ENCODE measurements at regions not wholly inside any gene's neighbourhood (a gene's known extent, or its start where the extent isn't known, plus 50 kb on each side); places are given as distances from the start of the nearest gene placed in this dataset.

DNA sequence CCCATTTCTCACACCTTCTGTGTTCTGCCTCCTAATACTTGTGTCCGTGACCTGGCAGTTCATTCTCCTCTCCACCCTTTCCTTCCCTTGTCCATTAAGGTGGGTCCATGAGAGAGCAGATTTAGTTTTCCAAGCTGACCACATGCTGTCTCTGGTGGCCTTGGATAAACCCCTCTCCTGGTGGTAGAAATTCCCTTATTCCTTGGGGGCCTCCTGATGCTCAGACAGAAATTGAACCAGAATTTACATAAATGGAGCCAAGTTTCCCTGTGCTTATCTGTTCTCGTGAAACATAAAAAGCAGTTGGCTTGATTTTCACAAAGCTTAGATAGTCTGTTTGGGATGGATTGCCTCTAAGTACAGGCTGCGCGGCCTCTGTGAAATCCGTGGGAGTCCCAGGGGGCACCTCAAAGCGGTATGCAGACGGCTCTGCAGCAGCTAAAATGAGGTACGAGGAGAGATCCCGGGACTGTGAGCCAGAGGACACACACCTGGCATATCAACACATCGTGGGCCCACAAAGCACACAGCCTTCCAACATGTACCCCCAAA lies 101.0 kb upstream of the NMNAT3 start:
- DNase-seq: no peak

- DNase-seq: no peak
Measured at GRCh38 chr3:139774560-139775302, 97.0 kb upstream of the NMNAT3 start.

- no peak for DNase-seq
Measured at GRCh38 chr3:139772539-139773500, 95.0 kb upstream of the NMNAT3 start.

DNA sequence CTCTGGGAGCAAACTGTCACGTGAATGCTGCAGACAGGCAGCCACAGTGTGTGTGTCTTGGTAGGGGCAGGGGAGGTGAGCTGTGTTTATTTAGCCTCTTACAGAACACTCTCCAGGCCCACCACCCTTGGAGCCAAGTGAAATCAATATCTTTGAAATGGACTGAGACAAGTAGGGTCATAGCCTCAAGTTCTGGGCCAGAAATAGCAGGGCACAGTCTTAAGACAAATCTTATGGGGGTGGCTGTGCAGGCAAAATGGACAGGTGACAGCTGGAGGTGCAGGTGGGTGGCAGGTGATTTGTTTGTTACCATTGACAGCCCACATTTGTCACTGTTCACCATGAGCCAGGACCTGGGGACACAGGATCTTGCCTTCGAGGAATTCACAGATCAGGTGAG lies 93.6 kb upstream of the NMNAT3 start:
- DNase-seq: no peak

- DNase-seq: no peak
Measured at GRCh38 chr3:139770577-139770976, 92.8 kb upstream of the NMNAT3 start.

- no peak for DNase-seq
Measured at GRCh38 chr3:139769796-139770195, 92.0 kb upstream of the NMNAT3 start.

DNA sequence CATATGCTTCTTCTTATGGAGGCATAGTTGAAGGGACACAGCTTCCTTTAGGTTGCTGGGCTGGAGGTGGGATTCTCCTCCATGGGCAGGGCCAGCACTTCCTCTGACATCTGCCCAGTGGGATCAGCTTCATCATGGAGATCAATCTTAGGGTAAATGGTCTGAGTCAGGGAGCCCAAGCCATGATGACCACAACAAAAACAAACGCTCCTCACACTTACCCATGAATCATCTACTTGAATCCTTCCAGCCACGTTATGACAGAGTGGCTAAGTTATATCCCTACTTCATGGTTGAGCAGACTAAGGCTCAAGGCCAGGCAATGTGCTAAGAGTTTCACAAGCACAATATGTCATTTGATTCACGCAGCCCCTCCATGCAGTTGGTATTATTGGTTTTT lies 87.2 kb upstream of the NMNAT3 start:
- no peak for DNase-seq

GRCh38 chr3:139764069-139764905 lies 86.5 kb upstream of the NMNAT3 start:
- no peak for DNase-seq

DNA sequence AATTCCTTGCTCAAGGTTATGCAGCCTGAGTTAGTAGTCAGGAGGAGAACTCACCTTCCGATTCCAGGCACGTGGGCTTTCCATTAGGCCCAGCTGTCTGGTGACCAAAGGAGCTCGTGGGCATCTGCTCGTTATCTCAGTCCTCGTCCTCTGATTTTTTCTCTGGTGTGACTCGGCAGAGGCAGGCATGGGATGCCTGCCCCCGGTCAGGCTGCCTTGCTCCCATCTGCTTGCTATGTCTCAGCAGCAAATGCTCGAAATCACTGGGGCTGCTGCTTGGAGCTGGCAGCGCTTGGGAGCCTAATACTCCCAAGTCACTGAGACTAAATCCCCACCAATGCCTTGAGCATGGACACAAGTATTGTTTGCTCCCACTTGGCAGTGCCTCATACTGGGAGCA lies 84.5 kb upstream of the NMNAT3 start:
- no peak for DNase-seq

GRCh38 chr3:139759470-139759869 lies 81.7 kb upstream of the NMNAT3 start:
- no peak for DNase-seq

GRCh38 chr3:139758654-139759291 lies 81.0 kb upstream of the NMNAT3 start:
- no peak for DNase-seq

GRCh38 chr3:139757448-139758030 lies 79.8 kb upstream of the NMNAT3 start:
- DNase-seq: no peak

DNA sequence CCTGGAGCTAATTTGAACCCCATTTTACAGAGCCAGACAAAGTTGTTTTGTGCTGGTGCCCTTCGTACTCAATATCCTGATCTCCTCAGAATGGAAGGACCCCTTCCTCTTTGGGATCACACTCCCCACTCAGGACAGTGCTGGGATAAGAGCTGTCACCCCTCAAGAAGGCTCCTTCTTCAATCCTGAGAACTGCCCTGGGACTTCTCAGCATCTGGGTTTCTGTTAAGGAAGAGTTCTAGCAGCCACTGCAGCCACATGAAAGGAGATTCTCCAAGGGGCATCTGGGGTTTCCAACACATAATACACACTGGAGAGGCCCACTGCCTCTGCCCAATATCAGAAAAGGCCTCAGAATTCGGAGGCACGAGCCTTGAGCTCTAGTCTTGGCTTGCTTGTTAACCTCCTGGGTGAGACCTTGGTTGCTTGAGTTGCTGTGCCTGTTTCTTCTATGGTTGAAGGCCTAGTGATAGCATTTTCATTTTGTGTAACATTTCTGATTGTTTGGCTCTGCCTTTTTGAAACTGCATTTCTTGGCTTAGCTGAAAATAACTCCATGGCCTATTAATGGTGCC lies 78.8 kb upstream of the NMNAT3 start:
- DNase-seq: no peak

DNA sequence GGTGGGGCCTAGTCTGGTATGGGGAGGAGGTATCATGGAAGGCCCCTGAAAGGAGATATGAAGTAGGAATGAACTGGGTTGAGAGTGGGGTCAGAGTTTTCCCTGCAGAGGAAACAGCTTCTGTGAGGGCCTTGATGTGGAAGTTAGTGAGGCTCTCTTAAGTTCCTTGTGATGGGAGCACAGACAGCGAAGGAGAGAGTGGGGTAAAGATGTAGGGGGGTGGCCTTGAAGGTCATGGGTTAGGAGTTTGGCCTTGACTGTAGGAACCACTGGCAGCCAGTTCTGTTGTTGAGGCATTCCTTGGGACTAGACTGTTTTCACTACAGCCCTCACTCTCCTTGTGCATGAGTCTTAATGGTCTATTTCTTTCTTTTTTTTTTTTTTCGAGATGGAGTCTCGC lies 77.8 kb upstream of the NMNAT3 start:
- DNase-seq: no peak

DNA sequence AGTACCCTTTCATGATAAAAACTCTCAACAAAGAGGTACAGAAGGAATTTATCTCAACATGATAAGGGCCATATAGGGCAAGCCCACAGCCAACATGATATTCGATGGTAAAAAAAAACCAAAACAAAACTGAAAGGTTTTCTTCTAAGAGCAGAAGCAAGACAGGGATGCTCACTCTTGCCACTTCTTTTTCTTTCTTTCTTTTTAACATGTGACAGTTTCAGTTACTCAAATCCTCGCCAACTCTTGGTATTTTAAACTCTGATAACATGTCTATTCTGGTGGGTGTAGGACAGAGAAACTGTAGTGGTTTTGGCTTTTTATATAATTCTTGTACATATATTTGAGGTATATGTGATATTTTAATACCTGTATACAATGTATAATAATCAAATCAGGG lies 74.0 kb upstream of the NMNAT3 start:
- DNase-seq: no peak

DNA sequence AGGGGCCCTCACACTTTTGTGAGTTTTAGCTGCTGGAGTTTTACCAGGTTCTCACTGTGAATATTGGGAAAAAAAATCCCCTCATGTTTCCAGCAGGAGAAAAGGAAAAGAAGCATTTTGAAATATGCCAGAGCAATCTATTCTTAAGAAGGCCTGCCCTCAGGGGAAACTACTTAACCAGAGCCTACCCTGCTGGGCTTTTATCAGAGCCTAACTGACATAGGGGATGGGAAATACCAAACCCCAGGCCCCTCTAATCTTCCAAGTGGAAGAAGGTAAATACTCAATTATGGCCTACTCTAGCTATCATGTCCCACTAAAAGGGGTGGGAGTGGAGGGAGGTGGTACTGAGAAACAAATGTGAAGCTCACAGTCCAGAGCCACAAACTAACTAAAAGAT lies 68.7 kb upstream of the NMNAT3 start:
- DNase-seq: no peak

- no peak for DNase-seq
Measured at GRCh38 chr3:139745831-139746230, 68.1 kb upstream of the NMNAT3 start.

DNA sequence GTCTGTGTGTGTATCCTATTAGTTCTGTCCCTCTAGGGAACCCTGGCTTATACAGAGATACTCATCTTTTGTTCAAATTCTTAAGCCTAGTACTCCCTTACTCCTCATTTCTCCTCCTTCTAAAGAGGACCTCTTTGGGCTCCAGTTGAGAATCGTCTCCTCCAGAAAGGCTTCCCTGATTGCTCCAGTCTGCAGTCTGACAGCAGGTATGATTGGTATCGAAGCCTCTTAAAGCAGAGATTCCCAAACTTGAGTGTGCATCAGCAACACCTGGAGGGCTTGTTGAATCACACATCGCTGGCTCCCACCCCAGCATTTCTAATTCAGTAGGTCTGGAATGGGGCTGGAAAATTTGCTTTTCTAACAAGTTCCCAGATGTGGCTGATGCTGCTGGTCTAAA lies 60.9 kb upstream of the NMNAT3 start:
- no peak for DNase-seq

DNA sequence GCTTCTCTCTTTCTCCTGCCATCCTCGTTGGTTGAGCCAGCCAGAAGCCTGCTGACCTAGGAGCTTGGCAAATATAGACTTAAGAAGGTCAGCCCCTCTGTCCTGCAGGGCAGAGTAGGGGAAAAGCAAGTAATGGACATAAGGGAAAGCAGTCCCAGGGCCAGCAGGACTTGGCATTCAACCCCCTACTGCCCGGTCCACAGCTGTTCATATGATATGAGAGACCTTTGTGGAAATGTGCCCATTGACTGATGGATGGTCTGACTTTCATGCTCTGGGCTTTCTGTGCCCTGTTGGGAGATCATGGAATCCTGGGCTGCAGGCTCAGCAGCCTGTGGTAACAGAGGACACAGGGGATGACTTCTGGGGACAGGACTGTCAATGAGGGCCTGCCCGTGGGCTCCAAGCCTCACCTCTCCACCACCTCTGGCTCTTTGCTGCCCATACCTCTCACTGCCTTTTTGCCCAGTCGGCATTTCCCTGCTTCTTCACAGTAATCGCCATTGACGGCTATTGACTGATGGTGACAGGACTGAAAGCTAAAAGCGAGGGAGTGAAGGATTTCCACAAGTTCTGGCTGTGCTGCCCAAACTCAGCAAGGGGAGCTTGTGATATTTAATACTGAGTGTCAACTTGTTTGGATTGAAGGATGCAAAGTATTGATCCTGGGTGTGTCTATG lies 60.0 kb upstream of the NMNAT3 start:
- no peak for DNase-seq

DNA sequence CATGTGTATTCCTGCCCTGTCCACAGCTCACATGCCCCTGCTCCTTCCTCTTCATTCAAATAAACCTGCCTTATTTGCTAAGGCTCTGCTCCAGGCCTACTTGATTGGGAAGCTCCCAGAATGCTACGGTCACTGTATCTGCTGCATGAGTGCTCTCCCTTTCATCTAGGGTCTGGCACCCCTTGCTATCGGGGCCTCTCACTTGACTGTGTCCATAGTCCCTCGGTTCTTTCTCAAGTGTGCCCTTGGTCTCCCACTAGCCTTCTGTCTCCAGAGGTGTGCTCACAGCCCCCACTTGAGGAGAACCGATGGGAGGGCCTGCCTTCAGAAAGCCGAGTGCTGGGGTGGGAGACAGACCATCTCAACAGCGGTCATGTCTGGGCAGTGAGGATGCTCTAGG lies 57.4 kb upstream of the NMNAT3 start:
- DNase-seq: no peak

DNA sequence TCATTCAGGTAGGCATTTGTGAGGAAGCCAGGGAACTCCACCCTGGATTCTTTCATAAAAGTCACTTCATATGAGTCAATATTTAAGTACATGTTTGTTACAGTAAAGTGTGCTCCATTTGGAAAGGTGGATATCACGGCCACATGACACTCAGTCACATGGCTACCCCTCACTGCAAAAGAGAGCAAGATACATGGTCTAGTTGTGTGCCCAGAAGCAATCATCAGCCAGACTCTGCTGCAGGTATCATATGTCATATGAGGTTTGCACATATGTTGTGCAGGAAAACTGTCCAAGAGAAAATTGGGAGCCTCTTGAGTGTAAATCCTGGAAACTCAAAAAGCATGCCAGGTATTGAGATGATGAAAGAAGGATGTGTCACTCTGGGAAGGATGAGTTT lies 55.0 kb upstream of the NMNAT3 start:
- no peak for DNase-seq

Data from Kasumi-1 (cell line).